OCI-LY3 (cell line): ENCODE measurements at regions not wholly inside any gene's neighbourhood (a gene's known extent, or its start where the extent isn't known, plus 50 kb on each side); places are given as distances from the start of the nearest gene placed in this dataset.

ENCODE experiments used
- H2AFZ ChIP-seq: fragments of 200-600, 300-600 bp; shearing (Covaris generic); 2 replicates; pipeline ENCODE4 v1.6.0; 2014; ENCODE audit warnings: antibody characterized with exemption, low read depth, low read length
- H3K27ac ChIP-seq: fragments of 200-600, 300-600 bp; sonication (generic); 2 replicates; pipeline ENCODE4 v1.5.1; 2014; ENCODE audit warnings: mild to moderate bottlenecking, low read length, moderate library complexity, mixed read lengths
- H3K27me3 ChIP-seq: fragments of 200-600, 300-600 bp; sonication (generic); 2 replicates; pipeline ENCODE4 v1.6.1; 2014; ENCODE audit warnings: low read depth, low read length, mixed read lengths
- H3K36me3 ChIP-seq: fragments of 200-600, 300-600 bp; sonication (generic); replicated peaks from 2 replicates; pipeline ENCODE3; 2014; ENCODE audit warnings: low read depth, low read length, mixed read lengths
- H3K4me1 ChIP-seq: fragments of 300-600, 200-600 bp; sonication (generic); 2 replicates; pipeline ENCODE4 v1.6.1; 2014; ENCODE audit warnings: low read length, mixed read lengths
- H3K4me2 ChIP-seq: fragments of 200-600, 300-600 bp; sonication (generic); 2 replicates; pipeline ENCODE4 v1.6.1; 2014; ENCODE audit warnings: low read length, mixed read lengths
- H3K4me3 ChIP-seq: fragments of 300-600, 200-600 bp; sonication (generic); 2 replicates; pipeline ENCODE4 v1.5.1; 2014; ENCODE audit warnings: antibody characterized with exemption, mild to moderate bottlenecking, low read length, moderate library complexity
- H3K79me2 ChIP-seq: fragments of 300-600, 200-600 bp; shearing (Covaris generic); 2 replicates; pipeline ENCODE4 v1.6.1; 2014; ENCODE audit warnings: mild to moderate bottlenecking, low read length, mixed read lengths
- H3K9ac ChIP-seq: fragments of 300-600, 200-600 bp; shearing (Covaris generic); 2 replicates; pipeline ENCODE4 v1.6.0; 2014; ENCODE audit warnings: mild to moderate bottlenecking, low read length, moderate library complexity
- H3K9me3 ChIP-seq: fragments of 200-600, 300-600 bp; shearing (Covaris generic); 2 replicates; pipeline ENCODE4 v1.6.1; 2014; ENCODE audit warnings: low read length, mixed read lengths; ENCODE audit not compliant: insufficient read depth
- H4K20me1 ChIP-seq: fragments of 200-600, 300-600 bp; sonication (generic); 2 replicates; pipeline ENCODE4 v1.6.1; 2016; ENCODE audit warnings: low read length, mixed read lengths; ENCODE audit not compliant: insufficient read depth
- EZH2phosphoT487 ChIP-seq: fragments of 200-600 bp; shearing (Covaris generic); IDR thresholded peaks from 2 replicates; pipeline ENCODE4 v1.6.1; 2018; ENCODE audit warnings: antibody characterized with exemption, mixed run types, low read depth
- TF ChIP-seq, protein P1 (sequence below): fragments of 200-600, 300-600 bp; sonication (generic); IDR thresholded peaks from 2 replicates; pipeline ENCODE4 v1.5.1; 2014; ENCODE audit warnings: antibody characterized with exemption, low read length, low read depth

DNA sequence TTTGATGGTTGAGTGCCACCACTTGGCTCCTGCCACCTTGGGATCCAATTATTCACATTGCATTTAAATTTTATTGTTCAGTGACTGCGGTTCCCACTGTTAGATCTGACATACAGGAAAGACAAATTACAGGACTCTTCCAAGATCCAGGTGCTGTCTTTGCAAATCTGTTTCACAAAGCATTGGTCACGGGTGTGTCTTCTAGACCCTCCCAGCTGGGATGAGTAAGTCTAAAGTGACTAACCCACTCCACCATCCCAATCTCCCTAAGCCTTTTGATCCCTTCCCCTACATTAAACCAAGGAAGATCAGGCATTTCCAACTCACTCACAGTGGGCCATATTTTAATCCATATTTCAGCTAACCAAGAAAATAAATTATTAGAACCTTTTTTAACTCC, 1016.3 kb upstream of the CTNND2 start:
- Histone ChIP-seq H3K27ac (no peak overlapping the region), H4K20me1 (no peaks in the 10 kb centered on the region), H3K4me3 (no peak overlapping the region), H3K36me3 (no peaks in the 10 kb centered on the region), H2AFZ (no peak overlapping the region), H3K9ac (no peak overlapping the region), H3K27me3 (no peaks in the 10 kb centered on the region), H3K9me3 (no peaks in the 10 kb centered on the region), H3K79me2 (no peaks in the 10 kb centered on the region), H3K4me2 (no peak overlapping the region), H3K4me1 (no peaks in the 10 kb centered on the region)
- TF ChIP-seq EZH2phosphoT487: no peak
- TF ChIP-seq, protein P1, sequence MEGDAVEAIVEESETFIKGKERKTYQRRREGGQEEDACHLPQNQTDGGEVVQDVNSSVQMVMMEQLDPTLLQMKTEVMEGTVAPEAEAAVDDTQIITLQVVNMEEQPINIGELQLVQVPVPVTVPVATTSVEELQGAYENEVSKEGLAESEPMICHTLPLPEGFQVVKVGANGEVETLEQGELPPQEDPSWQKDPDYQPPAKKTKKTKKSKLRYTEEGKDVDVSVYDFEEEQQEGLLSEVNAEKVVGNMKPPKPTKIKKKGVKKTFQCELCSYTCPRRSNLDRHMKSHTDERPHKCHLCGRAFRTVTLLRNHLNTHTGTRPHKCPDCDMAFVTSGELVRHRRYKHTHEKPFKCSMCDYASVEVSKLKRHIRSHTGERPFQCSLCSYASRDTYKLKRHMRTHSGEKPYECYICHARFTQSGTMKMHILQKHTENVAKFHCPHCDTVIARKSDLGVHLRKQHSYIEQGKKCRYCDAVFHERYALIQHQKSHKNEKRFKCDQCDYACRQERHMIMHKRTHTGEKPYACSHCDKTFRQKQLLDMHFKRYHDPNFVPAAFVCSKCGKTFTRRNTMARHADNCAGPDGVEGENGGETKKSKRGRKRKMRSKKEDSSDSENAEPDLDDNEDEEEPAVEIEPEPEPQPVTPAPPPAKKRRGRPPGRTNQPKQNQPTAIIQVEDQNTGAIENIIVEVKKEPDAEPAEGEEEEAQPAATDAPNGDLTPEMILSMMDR: no peak

DNA sequence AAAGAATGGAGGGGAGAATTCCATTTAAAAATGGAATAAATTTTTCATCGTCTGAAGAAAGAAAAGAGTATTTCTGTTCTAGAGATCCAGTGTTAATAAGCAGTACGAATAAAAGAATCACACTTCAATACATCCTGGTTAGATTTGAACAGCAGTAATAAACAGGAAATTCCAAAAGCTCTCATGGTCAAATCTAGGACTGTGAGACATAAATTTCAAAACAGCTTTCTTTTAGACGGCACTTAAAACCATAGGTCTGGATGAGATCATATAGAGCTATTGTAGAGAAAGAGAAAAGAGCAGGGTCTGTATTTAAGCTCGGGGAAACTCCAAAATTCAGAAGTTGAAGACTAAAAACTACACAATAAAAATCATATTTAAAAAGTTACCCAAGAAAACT, 1006.9 kb upstream of the CTNND2 start:
- H3K9me3 ChIP-seq: no peaks in the 10 kb centered on the region

DNA sequence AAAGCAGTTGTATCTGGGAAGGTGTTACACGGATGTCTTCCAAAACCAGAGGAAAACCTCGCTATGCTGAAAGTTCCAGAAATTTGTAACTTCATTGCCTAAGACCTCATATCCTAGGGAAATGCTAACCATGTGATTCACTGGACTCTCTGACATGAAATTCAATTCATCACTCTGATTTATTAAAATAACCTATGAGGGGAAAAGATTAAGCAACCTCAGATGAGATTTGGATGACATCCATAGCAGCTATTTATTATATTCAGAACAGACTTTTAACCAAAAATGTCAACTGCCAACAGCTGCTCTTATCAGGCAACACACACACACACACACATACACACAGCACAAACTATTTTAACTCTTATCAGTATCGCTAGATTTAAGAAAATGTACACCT, 1006.4 kb upstream of the CTNND2 start:
- no peak for TF ChIP-seq EZH2phosphoT487
- Histone ChIP-seq H3K4me3 (no peak overlapping the region), H3K9me3 (no peaks in the 10 kb centered on the region)

More for the DNA sequence above, 1006.9 kb upstream of the CTNND2 start:
- Histone ChIP-seq H4K20me1 (no peaks in the 10 kb centered on the region), H3K4me1 (no peaks in the 10 kb centered on the region), H3K9ac (no peak overlapping the region), H3K27me3 (no peaks in the 10 kb centered on the region), H2AFZ (no peak overlapping the region), H3K4me2 (no peak overlapping the region), H3K27ac (no peak overlapping the region), H3K79me2 (no peaks in the 10 kb centered on the region), H3K4me3 (no peak overlapping the region), H3K36me3 (no peaks in the 10 kb centered on the region)
- TF ChIP-seq, protein P1: no peak
- TF ChIP-seq EZH2phosphoT487: no peak

DNA sequence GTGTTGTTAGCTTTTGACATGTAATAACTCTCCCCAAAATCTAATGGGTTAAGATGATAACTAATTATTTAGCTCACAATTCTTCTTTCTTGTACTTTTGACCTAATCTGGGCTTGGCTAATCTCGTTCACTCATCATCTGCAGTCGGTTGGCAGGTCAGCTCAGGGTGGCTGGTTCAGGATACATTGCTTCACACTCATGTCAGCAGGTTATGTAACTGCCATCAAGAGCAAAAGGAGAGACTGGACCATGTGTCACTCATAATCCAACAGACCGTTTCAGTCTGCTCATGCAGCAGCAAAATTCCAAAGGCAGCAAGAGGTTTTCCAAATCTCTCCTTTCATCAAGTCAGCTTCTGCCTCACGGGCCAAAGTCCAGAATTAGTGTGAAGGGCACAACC, 998.4 kb upstream of the CTNND2 start:
- Histone ChIP-seq H3K9me3 (no peaks in the 10 kb centered on the region), H3K9ac (no peak overlapping the region), H2AFZ (no peak overlapping the region), H3K27ac (no peak overlapping the region), H3K4me2 (no peak overlapping the region), H3K79me2 (no peaks in the 10 kb centered on the region), H3K27me3 (no peaks in the 10 kb centered on the region), H4K20me1 (no peaks in the 10 kb centered on the region), H3K4me1 (no peaks in the 10 kb centered on the region), H3K4me3 (no peak overlapping the region), H3K36me3 (no peaks in the 10 kb centered on the region)
- TF ChIP-seq, protein P1: no peak
- TF ChIP-seq EZH2phosphoT487: no peak

More for the DNA sequence above, 1006.4 kb upstream of the CTNND2 start:
- Histone ChIP-seq H3K4me2 (no peak overlapping the region), H3K79me2 (no peaks in the 10 kb centered on the region), H3K4me1 (no peaks in the 10 kb centered on the region), H3K27me3 (no peaks in the 10 kb centered on the region), H3K27ac (no peak overlapping the region), H2AFZ (no peak overlapping the region), H3K9ac (no peak overlapping the region), H4K20me1 (no peaks in the 10 kb centered on the region), H3K36me3 (no peaks in the 10 kb centered on the region)

DNA sequence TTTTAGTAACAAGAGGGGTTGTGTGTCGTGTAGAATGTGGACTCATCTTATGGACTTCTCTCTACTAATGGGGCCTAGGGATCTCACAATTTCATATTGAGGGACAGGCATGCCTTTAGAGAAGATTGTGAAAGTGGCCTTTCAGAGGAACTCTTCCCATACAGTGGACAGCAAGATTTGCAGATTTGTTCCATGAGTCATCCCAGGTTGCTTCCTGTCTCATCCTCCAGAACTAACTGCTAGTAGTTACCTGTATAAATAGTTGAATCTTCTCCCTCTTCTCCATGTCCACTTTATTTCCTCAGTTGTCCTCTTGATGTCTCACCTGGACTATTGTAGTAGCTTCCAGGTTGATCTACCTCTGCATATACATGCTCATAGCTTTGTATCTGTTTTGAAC, 997.5 kb upstream of the CTNND2 start:
- no peak overlapping the region for H3K9ac ChIP-seq

More for the DNA sequence above, 997.5 kb upstream of the CTNND2 start:
- Histone ChIP-seq H3K27me3 (no peaks in the 10 kb centered on the region), H3K27ac (no peak overlapping the region), H3K4me3 (no peak overlapping the region), H3K4me1 (no peaks in the 10 kb centered on the region), H3K9me3 (no peaks in the 10 kb centered on the region), H3K36me3 (no peaks in the 10 kb centered on the region), H4K20me1 (no peaks in the 10 kb centered on the region), H2AFZ (no peak overlapping the region), H3K79me2 (no peaks in the 10 kb centered on the region), H3K4me2 (no peak overlapping the region)
- TF ChIP-seq EZH2phosphoT487: no peak
- TF ChIP-seq, protein P1: no peak
